GM12878 (cell line): ENCODE measurements at regions not wholly inside any gene's neighbourhood (a gene's known extent, or its start where the extent isn't known, plus 50 kb on each side); places are given as distances from the start of the nearest gene placed in this dataset.

Experiments
- ATAC-seq: fragments of 200-7000 bp; cut with Tn5 transposase; 3 replicates; pipeline ENCODE4 v1.9.1; 2020; ENCODE audit warnings: mild to moderate bottlenecking, moderate library complexity
- BruUV-seq: library from RNA; stranded (reverse); fragments of 400-500 nt; replicated peaks from 2 replicates; lab custom pipeline; 2021; lab: Mats Ljungman, UMichigan
- CTCF ChIA-PET: fragments of 300-600 bp; sonication (Branson Sonifier 250); formaldehyde crosslinking; extraction: SDS; loops from one replicate; lab custom pipeline; 2021; ENCODE audit warnings: inconsistent platforms; lab: Yijun Ruan, JAX
- POLR2A ChIA-PET: fragments of 350-600 bp; formaldehyde crosslinking; extraction: SDS; loops from one replicate; lab custom pipeline; 2021; ENCODE audit warnings: inconsistent platforms; lab: Charles Lee
- RAD21 ChIA-PET: fragments of 300-600 bp; sonication (Branson Sonifier 250); formaldehyde crosslinking; loops from one replicate; lab custom pipeline; 2023; ENCODE audit warnings: antibody characterized with exemption; ENCODE audit not compliant: unreplicated experiment; lab: Charles Lee
- SMC1A ChIA-PET: fragments of 300-600 bp; sonication (Branson Sonifier 250); formaldehyde crosslinking; loops from one replicate; lab custom pipeline; 2023; ENCODE audit not compliant: unreplicated experiment, uncharacterized antibody; lab: Charles Lee
- DNase-seq: peaks from one replicate; pipeline ENCODE4 v3.0.0-alpha.2; 2011; ENCODE audit warnings: low read depth, low spot score
- FAIRE-seq: peaks from 3 replicates; lab custom pipeline; 2011; peaks lifted over from hg19 to GRCh38; lab: Jason Lieb, UNC
- H2AFZ ChIP-seq: 2 replicates; pipeline ENCODE4 v1.6.0; 2011; ENCODE audit warnings: low read depth, low read length, control low read depth; ENCODE audit not compliant: control insufficient read depth
- H3K27ac ChIP-seq: 2 replicates; pipeline ENCODE4 v1.5.1; 2011; ENCODE audit warnings: control low read depth; ENCODE audit not compliant: control insufficient read depth, insufficient read depth
- H3K27me3 ChIP-seq, 2 experiments: replicated peaks in 1 of 2; 2 replicates each; pipeline versions ENCODE4 v1.6.0 to v1.6.1; 2011; ENCODE audit warnings: low read length in 1 of 2; ENCODE audit not compliant: control insufficient read depth in 2 of 2, insufficient read depth in 2 of 2
- H3K36me3 ChIP-seq, 2 experiments: 2 replicates each; pipeline ENCODE4 v1.5.1; 2011; ENCODE audit warnings: low read length in 1 of 2; ENCODE audit not compliant: control insufficient read depth in 2 of 2, insufficient read depth in 2 of 2
- H3K4me1 ChIP-seq: 2 replicates; pipeline ENCODE4 v1.6.1; 2011; ENCODE audit warnings: mild to moderate bottlenecking, low read length, moderate library complexity, mixed read lengths; ENCODE audit not compliant: control insufficient read depth, insufficient read depth
- H3K4me2 ChIP-seq: 2 replicates; pipeline ENCODE4 v1.6.0; 2011; ENCODE audit warnings: control low read depth; ENCODE audit not compliant: control insufficient read depth, insufficient read depth
- H3K4me3 ChIP-seq: fragments of 200-600 bp; sonication (generic); 2 replicates; pipeline ENCODE4 v1.5.1; 2016
- H3K79me2 ChIP-seq: 2 replicates; pipeline ENCODE4 v1.6.0; 2011; ENCODE audit warnings: low read length; ENCODE audit not compliant: control insufficient read depth, insufficient read depth
- H3K9ac ChIP-seq: 2 replicates; pipeline ENCODE4 v1.8.0; 2011; ENCODE audit warnings: low read length, control low read depth, mixed read lengths; ENCODE audit not compliant: control insufficient read depth, insufficient read depth
- H3K9me3 ChIP-seq: replicated peaks from 3 replicates; pipeline ENCODE4 v1.5.1; 2011; ENCODE audit warnings: mild to moderate bottlenecking, low read length; ENCODE audit not compliant: control insufficient read depth, insufficient read depth
- H4K20me1 ChIP-seq: 2 replicates; pipeline ENCODE4 v1.6.0; 2011; ENCODE audit not compliant: control insufficient read depth, insufficient read depth
- BCL11A ChIP-seq: IDR thresholded peaks from 2 replicates; pipeline ENCODE4 v1.6.1; 2011; ENCODE audit warnings: low read depth, low read length
- BMI1 ChIP-seq: fragments of 450-650 bp; IDR thresholded peaks from 2 replicates; pipeline ENCODE4 v1.6.1; 2016; ENCODE audit warnings: mild to moderate bottlenecking, moderate library complexity, borderline replicate concordance
- CHD1 ChIP-seq: IDR thresholded peaks from 2 replicates; pipeline ENCODE4 v1.6.1; 2012; ENCODE audit warnings: low read depth, low read length, improper control_type of control experiment
- CHD4 ChIP-seq: fragments of 200-600 bp; sonication (generic); IDR thresholded peaks from 2 replicates; pipeline ENCODE4 v1.6.1; 2016; ENCODE audit warnings: mild to moderate bottlenecking
- CREM ChIP-seq: IDR thresholded peaks from 2 replicates; pipeline ENCODE4 v1.6.1; 2014; ENCODE audit warnings: antibody characterized with exemption, low read depth
- JUND ChIP-seq: IDR thresholded peaks from 2 replicates; pipeline ENCODE4 v1.6.1; 2012; ENCODE audit warnings: low read depth, mild to moderate bottlenecking, low read length, improper control_type of control experiment, moderate library complexity
- MEF2B ChIP-seq: fragments of 450-650 bp; IDR thresholded peaks from 2 replicates; pipeline ENCODE4 v1.6.1; 2018; ENCODE audit warnings: mild to moderate bottlenecking, moderate library complexity; ENCODE audit not compliant: partially characterized antibody, poor library complexity, severe bottlenecking
- MTA2 ChIP-seq: fragments of 450-650 bp; IDR thresholded peaks from 2 replicates; pipeline ENCODE4 v1.6.1; 2016; ENCODE audit warnings: low read depth, mild to moderate bottlenecking, moderate library complexity
- NFYB ChIP-seq: IDR thresholded peaks from 2 replicates; pipeline ENCODE4 v1.6.1; 2011; ENCODE audit warnings: low read depth, mild to moderate bottlenecking, low read length, improper control_type of control experiment, moderate library complexity; ENCODE audit not compliant: insufficient read depth
- SMC3 ChIP-seq: IDR thresholded peaks from 2 replicates; pipeline ENCODE4 v1.6.1; 2011; ENCODE audit warnings: low read length, improper control_type of control experiment, borderline replicate concordance
- SUPT20H ChIP-seq: IDR thresholded peaks from 2 replicates; pipeline ENCODE4 v1.6.1; 2011; ENCODE audit warnings: low read depth, mild to moderate bottlenecking, low read length, moderate library complexity, borderline replicate concordance; ENCODE audit not compliant: control insufficient read depth
- TAF1 ChIP-seq: IDR thresholded peaks from 2 replicates; pipeline ENCODE4 v1.6.1; 2011; ENCODE audit warnings: mild to moderate bottlenecking, low read depth, low read length, borderline replicate concordance
- in situ Hi-C: fragments of 300-500 bp; cut with MboI; formaldehyde crosslinking; loops from 9 replicates; pipeline ENCODE4 v1.14.3; 2018; ENCODE audit warnings: mixed read lengths
- intact Hi-C: fragments of 100-400 bp; cut with micrococcal nuclease; formaldehyde crosslinking; loops from one replicate; pipeline ENCODE4 v1.14.2; 2022; ENCODE audit not compliant: unreplicated experiment
- TF ChIP-seq, protein P1 (sequence below): fragments of 450-650 bp; IDR thresholded peaks from 2 replicates; pipeline ENCODE4 v1.6.1; 2017; ENCODE audit warnings: mild to moderate bottlenecking, moderate library complexity
- TF ChIP-seq, protein P2 (sequence below): IDR thresholded peaks from 2 replicates; pipeline ENCODE4 v1.6.1; 2012; ENCODE audit warnings: mild to moderate bottlenecking, low read depth, low read length
- TF ChIP-seq, protein P3 (sequence below): fragments of 450-650 bp; IDR thresholded peaks from 2 replicates; pipeline ENCODE4 v1.6.1; 2017; ENCODE audit warnings: mild to moderate bottlenecking
- TF ChIP-seq, protein P4 (sequence below): fragments of 450-650 bp; IDR thresholded peaks from 2 replicates; pipeline ENCODE4 v1.6.1; 2017; ENCODE audit warnings: borderline replicate concordance

DNA sequence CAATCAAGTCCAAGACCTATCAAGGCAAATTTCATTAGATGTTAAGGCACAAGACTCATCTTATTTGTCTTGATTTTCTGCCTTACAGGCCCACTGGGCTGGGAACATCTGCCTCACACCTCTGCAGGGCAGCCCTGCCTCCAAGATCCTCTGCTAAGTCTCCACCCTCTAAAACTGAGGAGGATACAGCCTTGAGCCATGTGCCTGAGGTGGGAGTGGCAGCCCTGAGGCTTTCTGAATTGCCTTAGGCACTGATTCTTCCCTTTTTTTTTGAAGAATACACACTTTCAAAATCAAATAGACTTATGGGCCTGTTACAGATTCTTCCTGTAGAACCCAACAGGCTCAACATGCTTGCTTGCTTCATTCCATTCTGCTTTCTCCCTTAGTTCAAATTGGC lies 544.3 kb upstream of the ADAMTS5 start:
- no peaks in the 10 kb centered on the region for H4K20me1 ChIP-seq
- ChIA-PET CTCF (no interaction called here), SMC1A (no interaction called here), RAD21 (no interaction called here), POLR2A (no interaction called here)
- H3K4me2 ChIP-seq: no peak overlapping the region
- H3K36me3 ChIP-seq: no peaks in the 10 kb centered on the region
- no peaks in the 10 kb centered on the region for H3K79me2 ChIP-seq
- BruUV-seq: no TSS peak
- H3K4me3 ChIP-seq: no peak overlapping the region
- H3K27me3 ChIP-seq: no peaks in the 10 kb centered on the region
- no peak overlapping the region for H3K9ac ChIP-seq
- in situ Hi-C loops: no loop called here
- H3K4me1 ChIP-seq: no peaks in the 10 kb centered on the region
- no peak overlapping the region for H3K27ac ChIP-seq
- FAIRE-seq (no peak), DNase-seq (no peak), ATAC-seq (no peak)
- intact Hi-C loops: no loop called here
- H3K9me3 ChIP-seq: no peaks in the 10 kb centered on the region
- no peak overlapping the region for H2AFZ ChIP-seq
- TF ChIP-seq BCL11A (no peak), JUND (no peak), SMC3 (no peak), BMI1 (no peak), CHD1 (no peak), CHD4 (no peak), MTA2 (no peak), TAF1 (no peak), MEF2B (no peak), NFYB (no peak), SUPT20H (no peak), CREM (no peak)
- TF ChIP-seq, protein P1, sequence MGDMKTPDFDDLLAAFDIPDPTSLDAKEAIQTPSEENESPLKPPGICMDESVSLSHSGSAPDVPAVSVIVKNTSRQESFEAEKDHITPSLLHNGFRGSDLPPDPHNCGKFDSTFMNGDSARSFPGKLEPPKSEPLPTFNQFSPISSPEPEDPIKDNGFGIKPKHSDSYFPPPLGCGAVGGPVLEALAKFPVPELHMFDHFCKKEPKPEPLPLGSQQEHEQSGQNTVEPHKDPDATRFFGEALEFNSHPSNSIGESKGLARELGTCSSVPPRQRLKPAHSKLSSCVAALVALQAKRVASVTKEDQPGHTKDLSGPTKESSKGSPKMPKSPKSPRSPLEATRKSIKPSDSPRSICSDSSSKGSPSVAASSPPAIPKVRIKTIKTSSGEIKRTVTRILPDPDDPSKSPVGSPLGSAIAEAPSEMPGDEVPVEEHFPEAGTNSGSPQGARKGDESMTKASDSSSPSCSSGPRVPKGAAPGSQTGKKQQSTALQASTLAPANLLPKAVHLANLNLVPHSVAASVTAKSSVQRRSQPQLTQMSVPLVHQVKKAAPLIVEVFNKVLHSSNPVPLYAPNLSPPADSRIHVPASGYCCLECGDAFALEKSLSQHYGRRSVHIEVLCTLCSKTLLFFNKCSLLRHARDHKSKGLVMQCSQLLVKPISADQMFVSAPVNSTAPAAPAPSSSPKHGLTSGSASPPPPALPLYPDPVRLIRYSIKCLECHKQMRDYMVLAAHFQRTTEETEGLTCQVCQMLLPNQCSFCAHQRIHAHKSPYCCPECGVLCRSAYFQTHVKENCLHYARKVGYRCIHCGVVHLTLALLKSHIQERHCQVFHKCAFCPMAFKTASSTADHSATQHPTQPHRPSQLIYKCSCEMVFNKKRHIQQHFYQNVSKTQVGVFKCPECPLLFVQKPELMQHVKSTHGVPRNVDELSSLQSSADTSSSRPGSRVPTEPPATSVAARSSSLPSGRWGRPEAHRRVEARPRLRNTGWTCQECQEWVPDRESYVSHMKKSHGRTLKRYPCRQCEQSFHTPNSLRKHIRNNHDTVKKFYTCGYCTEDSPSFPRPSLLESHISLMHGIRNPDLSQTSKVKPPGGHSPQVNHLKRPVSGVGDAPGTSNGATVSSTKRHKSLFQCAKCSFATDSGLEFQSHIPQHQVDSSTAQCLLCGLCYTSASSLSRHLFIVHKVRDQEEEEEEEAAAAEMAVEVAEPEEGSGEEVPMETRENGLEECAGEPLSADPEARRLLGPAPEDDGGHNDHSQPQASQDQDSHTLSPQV: no peak
- TF ChIP-seq, protein P2, sequence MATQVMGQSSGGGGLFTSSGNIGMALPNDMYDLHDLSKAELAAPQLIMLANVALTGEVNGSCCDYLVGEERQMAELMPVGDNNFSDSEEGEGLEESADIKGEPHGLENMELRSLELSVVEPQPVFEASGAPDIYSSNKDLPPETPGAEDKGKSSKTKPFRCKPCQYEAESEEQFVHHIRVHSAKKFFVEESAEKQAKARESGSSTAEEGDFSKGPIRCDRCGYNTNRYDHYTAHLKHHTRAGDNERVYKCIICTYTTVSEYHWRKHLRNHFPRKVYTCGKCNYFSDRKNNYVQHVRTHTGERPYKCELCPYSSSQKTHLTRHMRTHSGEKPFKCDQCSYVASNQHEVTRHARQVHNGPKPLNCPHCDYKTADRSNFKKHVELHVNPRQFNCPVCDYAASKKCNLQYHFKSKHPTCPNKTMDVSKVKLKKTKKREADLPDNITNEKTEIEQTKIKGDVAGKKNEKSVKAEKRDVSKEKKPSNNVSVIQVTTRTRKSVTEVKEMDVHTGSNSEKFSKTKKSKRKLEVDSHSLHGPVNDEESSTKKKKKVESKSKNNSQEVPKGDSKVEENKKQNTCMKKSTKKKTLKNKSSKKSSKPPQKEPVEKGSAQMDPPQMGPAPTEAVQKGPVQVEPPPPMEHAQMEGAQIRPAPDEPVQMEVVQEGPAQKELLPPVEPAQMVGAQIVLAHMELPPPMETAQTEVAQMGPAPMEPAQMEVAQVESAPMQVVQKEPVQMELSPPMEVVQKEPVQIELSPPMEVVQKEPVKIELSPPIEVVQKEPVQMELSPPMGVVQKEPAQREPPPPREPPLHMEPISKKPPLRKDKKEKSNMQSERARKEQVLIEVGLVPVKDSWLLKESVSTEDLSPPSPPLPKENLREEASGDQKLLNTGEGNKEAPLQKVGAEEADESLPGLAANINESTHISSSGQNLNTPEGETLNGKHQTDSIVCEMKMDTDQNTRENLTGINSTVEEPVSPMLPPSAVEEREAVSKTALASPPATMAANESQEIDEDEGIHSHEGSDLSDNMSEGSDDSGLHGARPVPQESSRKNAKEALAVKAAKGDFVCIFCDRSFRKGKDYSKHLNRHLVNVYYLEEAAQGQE: no peak
- TF ChIP-seq, protein P3, sequence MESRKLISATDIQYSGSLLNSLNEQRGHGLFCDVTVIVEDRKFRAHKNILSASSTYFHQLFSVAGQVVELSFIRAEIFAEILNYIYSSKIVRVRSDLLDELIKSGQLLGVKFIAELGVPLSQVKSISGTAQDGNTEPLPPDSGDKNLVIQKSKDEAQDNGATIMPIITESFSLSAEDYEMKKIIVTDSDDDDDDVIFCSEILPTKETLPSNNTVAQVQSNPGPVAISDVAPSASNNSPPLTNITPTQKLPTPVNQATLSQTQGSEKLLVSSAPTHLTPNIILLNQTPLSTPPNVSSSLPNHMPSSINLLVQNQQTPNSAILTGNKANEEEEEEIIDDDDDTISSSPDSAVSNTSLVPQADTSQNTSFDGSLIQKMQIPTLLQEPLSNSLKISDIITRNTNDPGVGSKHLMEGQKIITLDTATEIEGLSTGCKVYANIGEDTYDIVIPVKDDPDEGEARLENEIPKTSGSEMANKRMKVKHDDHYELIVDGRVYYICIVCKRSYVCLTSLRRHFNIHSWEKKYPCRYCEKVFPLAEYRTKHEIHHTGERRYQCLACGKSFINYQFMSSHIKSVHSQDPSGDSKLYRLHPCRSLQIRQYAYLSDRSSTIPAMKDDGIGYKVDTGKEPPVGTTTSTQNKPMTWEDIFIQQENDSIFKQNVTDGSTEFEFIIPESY: no peak
- TF ChIP-seq, protein P4, sequence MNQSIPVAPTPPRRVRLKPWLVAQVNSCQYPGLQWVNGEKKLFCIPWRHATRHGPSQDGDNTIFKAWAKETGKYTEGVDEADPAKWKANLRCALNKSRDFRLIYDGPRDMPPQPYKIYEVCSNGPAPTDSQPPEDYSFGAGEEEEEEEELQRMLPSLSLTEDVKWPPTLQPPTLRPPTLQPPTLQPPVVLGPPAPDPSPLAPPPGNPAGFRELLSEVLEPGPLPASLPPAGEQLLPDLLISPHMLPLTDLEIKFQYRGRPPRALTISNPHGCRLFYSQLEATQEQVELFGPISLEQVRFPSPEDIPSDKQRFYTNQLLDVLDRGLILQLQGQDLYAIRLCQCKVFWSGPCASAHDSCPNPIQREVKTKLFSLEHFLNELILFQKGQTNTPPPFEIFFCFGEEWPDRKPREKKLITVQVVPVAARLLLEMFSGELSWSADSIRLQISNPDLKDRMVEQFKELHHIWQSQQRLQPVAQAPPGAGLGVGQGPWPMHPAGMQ: no peak
